ENCODE measurements at regions not wholly inside any gene's neighbourhood (a gene's known extent, or its start where the extent isn't known, plus 50 kb on each side); places are given as distances from the start of the nearest gene placed in this dataset.

DNA sequence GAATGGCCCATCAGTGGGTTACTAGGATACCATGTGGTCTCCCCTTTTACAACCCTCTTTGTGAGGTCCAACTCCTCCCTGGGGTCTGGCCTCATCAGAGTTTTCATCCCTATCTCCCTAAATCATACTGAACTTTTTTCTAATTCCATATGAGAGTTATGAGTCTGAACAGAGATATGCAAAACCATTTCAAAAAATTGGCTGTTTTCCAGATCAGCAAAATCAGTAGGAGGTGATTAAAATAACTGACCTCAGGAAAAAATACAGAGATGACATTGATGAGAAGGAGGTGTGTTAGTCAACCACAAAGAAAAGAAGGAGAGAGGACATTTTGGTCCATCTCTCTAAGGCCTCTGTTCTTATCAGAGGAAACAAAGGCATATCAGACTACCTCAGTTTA, 200.8 kb upstream of the CFAP20DC start:
- no peak for TF ChIP-seq POLR2AphosphoS5 (IDR thresholded peaks at IDR 0.05)
- TF ChIP-seq CTCF (IDR thresholded peaks at IDR 0.05): no peak
- no peak for TF ChIP-seq EP300 (IDR thresholded peaks at IDR 0.05)
